Muscle of leg (tissue), 3 donors: ENCODE measurements at regions not wholly inside any gene's neighbourhood (a gene's known extent, or its start where the extent isn't known, plus 50 kb on each side); places are given as distances from the start of the nearest gene placed in this dataset.

Experiments used
- DNase-seq: peaks from one replicate; pipeline ENCODE4 v3.0.0; 2013
- H3K27ac ChIP-seq: one replicate; pipeline ENCODE4 v1.5.1; 2013; ENCODE audit warnings: mild to moderate bottlenecking, low read length, control low read depth
- H3K27me3 ChIP-seq: one replicate; pipeline ENCODE4 v1.6.1; 2013; ENCODE audit warnings: low read length; ENCODE audit not compliant: control insufficient read depth, insufficient read depth
- H3K36me3 ChIP-seq: one replicate; pipeline ENCODE4 v1.6.1; 2013; ENCODE audit warnings: low read length; ENCODE audit not compliant: control insufficient read depth, insufficient read depth
- H3K4me1 ChIP-seq: one replicate; pipeline ENCODE4 v1.6.1; 2013; ENCODE audit warnings: low read length; ENCODE audit not compliant: control insufficient read depth, insufficient read depth
- H3K4me3 ChIP-seq: one replicate; pipeline ENCODE4 v1.5.1; 2013; ENCODE audit warnings: low read length, control low read depth
- H3K9me3 ChIP-seq: replicated peaks from 2 replicates; pipeline ENCODE4 v1.6.1; 2013; ENCODE audit warnings: low read depth, low read length; ENCODE audit not compliant: control insufficient read depth
- WGBS: methylation state at CpG from one replicate; pipeline ENCODE4 v1.1.5; 2013; ENCODE audit warnings: missing lambda C conversion rate; ENCODE audit not compliant: insufficient coverage; 5-methylcytosine and 5-hydroxymethylcytosine counted together

DNA sequence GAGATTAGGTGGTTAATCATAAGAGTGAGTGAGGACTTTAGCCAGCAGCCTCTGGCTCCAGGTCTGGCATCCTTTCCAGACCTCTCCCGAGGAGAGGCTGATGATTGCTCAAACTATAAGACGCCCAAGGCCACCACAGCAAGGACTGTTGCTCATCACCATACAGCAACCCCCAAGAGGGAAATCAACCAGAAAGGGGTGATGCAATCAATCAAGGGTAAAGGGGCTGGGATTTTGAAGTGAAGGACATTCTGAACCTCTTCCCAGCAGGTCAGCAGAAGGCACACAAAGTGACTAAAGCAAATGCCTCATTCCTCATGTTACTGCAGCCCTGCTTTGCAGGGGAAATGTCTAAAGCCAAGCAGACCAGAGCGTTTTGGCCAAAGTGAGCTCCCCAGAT lies 247.3 kb upstream of the IGF1R start:
- WGBS = 57% methylated on average over 1 of the region's 3 CpGs
- Histone ChIP-seq H3K9me3 (no peaks in the 10 kb centered on the region), H3K27ac (no peak overlapping the region), H3K4me1 (peaks cover 2% of the 10 kb centered on the region), H3K27me3 (peaks cover 3% of the 10 kb centered on the region), H3K4me3 (no peak overlapping the region), H3K36me3 (no peaks in the 10 kb centered on the region)
- no peak for DNase-seq

DNA sequence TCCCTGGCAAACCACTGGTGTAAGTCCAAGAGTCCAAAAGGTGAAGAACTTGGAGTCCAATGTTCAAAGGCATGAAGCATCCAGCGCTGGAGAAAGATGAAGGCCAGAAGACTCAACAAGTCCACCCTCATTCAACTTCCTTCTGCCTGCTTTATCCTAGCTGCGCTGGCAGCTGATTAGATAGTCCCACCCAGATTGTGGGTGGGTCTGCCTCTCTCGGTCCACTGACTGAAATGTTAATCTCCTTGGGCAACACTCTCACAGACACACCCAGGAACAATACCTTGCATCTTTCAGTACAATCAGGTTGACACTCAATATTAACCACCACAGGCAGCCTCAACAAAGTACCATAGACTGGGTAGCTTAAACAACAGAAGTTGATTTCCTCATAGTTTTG lies 245.9 kb upstream of the IGF1R start:
- H3K9me3 ChIP-seq = no peaks in the 10 kb centered on the region
- H3K27me3 ChIP-seq = peaks cover 3% of the 10 kb centered on the region
- 73% methylated on average over 2 of the region's 3 CpGs for WGBS
- H3K27ac ChIP-seq = no peak overlapping the region
- DNase-seq = no peak
- no peaks in the 10 kb centered on the region for H3K4me1 ChIP-seq
- no peaks in the 10 kb centered on the region for H3K36me3 ChIP-seq
- no peak overlapping the region for H3K4me3 ChIP-seq

DNA sequence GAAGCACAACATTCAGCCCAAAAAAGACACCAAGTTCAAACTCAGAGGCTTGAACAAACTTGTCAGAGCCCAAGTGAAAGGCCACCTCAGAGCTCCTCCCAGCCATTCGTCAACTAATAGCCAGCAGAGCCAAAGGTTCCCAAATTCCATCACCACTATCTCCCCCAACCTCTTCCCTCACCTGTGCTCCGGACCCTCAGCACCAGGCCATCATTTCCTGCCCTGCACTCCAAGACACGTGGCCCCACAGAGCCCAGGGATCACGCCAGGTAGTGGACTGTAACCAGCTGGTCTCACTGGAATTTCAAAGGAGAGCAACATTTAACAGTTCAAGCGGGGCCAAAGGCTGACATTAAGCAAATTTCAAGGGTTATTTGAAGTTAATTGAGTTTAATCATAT lies 245.2 kb upstream of the IGF1R start:
- H3K4me3 ChIP-seq = no peak overlapping the region
- WGBS = 70% methylated on average over 3 of the region's 5 CpGs

DNA sequence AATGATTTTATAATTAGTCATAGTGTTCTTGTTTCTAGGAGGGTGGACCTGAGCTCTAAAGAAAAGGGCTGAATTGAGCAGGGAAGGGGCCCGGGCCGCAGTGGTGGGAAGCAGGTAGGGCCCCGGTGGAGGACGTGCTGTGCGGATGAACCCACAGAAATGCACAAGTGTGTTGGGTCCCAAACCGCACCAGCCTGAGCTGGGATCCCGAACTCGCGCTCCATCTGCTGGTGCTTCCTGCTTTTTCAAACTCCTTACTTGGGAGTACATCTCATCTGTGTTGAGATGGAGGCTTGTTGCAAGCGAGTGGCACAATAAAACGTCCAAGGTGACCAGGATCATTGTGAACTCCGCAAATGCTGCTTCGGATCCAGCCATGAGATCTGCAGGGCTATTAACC lies 244.8 kb upstream of the IGF1R start:
- H3K4me3 ChIP-seq = no peak overlapping the region
- H3K9me3 ChIP-seq = no peaks in the 10 kb centered on the region
- H3K36me3 ChIP-seq = no peaks in the 10 kb centered on the region
- DNase-seq = no peak
- WGBS = 93% methylated on average over 13 of the region's 13 CpGs
- peaks cover 3% of the 10 kb centered on the region for H3K27me3 ChIP-seq
- H3K27ac ChIP-seq = no peak overlapping the region
- no peaks in the 10 kb centered on the region for H3K4me1 ChIP-seq

More for the DNA sequence above, 245.2 kb upstream of the IGF1R start:
- Histone ChIP-seq H3K4me1 (no peaks in the 10 kb centered on the region), H3K36me3 (no peaks in the 10 kb centered on the region), H3K27ac (no peak overlapping the region), H3K9me3 (no peaks in the 10 kb centered on the region), H3K27me3 (peaks cover 3% of the 10 kb centered on the region)
- DNase-seq = no peak

DNA sequence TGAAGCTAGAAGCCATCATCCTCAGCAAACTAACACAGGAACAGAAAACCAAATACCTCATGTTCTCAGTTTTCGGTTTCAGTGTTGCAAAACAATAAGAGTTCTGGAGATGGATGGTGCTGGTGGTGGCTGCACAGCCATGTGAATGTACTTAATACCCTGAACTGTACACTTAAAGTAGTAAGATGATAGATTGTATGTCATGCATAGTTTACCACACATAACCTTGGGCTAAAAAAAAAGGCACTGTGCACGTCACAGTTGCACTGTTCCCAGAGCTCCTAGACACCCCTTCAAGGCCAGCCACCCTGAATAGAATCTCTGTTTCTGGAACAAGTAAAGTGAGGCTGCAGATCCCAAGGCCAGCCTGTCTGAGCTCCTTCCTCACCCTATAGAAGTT lies 243.3 kb upstream of the IGF1R start:
- no peak for DNase-seq
- H3K4me3 ChIP-seq = no peak overlapping the region
- WGBS = no CpG with 5 or more reads among the region's 2 CpGs
- no peaks in the 10 kb centered on the region for H3K9me3 ChIP-seq
- no peaks in the 10 kb centered on the region for H3K27me3 ChIP-seq
- H3K36me3 ChIP-seq = no peaks in the 10 kb centered on the region
- no peak overlapping the region for H3K27ac ChIP-seq
- H3K4me1 ChIP-seq = no peaks in the 10 kb centered on the region

DNA sequence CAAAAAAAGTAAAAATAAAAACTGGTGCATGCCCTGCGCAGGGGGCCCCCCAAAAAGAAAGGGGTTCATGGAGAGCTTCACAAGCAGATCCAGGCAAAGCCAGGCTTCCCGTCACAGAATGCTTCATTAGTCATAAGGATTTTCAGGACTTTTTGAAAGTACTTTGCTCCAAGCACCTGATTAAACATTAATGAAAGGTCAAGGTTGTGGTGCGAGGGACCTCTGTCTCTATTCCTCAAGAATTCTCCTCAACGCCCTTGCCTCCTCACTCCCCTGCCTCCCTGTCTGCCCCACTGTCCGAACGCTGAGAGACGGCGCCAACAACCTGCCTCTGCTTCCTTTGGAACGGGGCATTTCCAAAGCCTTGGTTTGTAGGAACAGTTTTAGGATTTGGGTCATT lies 240.1 kb upstream of the IGF1R start:
- DNase-seq = no peak
- Histone ChIP-seq H3K4me1 (no peaks in the 10 kb centered on the region), H3K4me3 (no peak overlapping the region), H3K27me3 (no peaks in the 10 kb centered on the region), H3K27ac (no peak overlapping the region), H3K9me3 (no peaks in the 10 kb centered on the region), H3K36me3 (no peaks in the 10 kb centered on the region)
- 75% methylated on average over 1 of the region's 9 CpGs for WGBS

DNA sequence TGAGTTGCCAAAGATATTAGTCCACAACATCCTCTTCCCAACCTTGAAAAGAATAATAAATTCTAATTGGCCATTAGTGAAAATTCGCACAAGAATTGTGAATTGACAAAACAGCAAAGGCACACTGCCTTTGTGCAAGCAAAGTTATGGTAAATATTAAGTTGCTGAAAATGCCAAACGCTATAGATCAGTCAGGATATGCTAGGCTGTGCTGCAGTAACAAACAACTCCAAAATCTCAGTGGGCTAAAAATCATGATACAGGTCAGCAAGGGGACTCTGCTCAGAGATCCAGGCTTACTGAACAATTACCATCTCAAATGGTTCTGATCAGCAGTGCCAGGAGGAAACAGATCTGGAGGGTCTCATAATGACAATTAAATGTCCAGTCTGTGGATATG lies 238.0 kb upstream of the IGF1R start:
- Histone ChIP-seq H3K4me1 (no peaks in the 10 kb centered on the region), H3K9me3 (no peaks in the 10 kb centered on the region), H3K36me3 (no peaks in the 10 kb centered on the region), H3K27ac (no peak overlapping the region), H3K27me3 (no peaks in the 10 kb centered on the region), H3K4me3 (no peak overlapping the region)
- no peak for DNase-seq
- WGBS = no CpG with 5 or more reads among the region's 2 CpGs

DNA sequence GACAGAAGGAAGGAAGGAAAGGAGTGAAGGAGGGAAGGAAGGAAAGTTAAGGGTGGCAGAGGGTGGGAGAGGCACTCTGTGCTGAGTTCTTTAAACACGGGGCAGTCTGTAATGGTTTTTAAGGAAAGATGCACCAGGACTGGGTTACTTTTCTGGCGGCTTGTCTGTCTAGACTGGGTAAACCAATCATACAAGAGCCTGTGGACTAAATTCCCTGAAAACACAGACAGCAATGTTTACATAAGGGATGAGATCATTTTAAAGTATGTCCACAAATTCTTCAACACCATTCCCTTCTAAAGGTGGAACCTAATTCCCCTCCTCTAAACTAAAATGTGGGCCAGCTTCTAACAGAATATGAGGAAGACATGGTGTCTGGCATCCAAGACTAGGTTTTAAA lies 235.5 kb upstream of the IGF1R start:
- Histone ChIP-seq H3K36me3 (no peaks in the 10 kb centered on the region), H3K4me1 (peaks cover 2% of the 10 kb centered on the region), H3K27ac (no peak overlapping the region), H3K9me3 (no peaks in the 10 kb centered on the region), H3K4me3 (no peak overlapping the region), H3K27me3 (peaks cover 6% of the 10 kb centered on the region)
- 100% methylated on average over 1 of the region's 2 CpGs for WGBS
- no peak for DNase-seq

DNA sequence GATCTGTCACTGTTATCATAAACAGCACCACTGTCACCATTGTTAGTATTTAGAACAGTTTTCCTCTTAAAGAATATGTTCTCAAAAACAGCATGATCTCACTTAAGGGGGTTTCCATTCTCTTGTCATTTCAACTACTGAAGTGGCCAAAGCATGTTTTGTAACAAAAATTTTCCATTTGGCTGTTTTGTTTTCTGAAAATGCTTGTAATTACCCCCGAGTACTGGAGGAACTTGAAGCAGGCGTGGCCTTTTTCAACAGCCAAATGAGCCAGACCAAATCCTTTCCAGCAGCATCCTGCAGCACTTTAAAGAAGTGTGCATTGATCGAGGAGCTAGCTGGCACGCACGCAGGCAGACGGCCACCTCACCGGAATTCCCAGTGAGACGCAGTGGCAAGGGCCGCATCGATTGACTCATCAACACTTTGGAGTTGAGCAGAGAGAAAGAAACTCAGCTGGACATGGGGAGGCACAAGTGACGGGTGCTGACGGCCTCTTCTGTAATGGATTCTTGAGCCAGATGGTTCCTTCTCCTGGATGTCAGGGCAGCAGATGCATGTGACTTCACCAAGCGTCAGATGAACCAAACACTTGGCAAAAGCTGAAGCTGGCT lies 234.3 kb upstream of the IGF1R start:
- peaks cover 2% of the 10 kb centered on the region for H3K4me1 ChIP-seq
- no peak overlapping the region for H3K4me3 ChIP-seq
- peaks cover 9% of the 10 kb centered on the region for H3K27me3 ChIP-seq
- no peak overlapping the region for H3K27ac ChIP-seq
- peak; percentile 76 for DNase-seq
- 67% methylated on average over 13 of the region's 13 CpGs for WGBS
- H3K36me3 ChIP-seq = no peaks in the 10 kb centered on the region
- no peaks in the 10 kb centered on the region for H3K9me3 ChIP-seq

DNA sequence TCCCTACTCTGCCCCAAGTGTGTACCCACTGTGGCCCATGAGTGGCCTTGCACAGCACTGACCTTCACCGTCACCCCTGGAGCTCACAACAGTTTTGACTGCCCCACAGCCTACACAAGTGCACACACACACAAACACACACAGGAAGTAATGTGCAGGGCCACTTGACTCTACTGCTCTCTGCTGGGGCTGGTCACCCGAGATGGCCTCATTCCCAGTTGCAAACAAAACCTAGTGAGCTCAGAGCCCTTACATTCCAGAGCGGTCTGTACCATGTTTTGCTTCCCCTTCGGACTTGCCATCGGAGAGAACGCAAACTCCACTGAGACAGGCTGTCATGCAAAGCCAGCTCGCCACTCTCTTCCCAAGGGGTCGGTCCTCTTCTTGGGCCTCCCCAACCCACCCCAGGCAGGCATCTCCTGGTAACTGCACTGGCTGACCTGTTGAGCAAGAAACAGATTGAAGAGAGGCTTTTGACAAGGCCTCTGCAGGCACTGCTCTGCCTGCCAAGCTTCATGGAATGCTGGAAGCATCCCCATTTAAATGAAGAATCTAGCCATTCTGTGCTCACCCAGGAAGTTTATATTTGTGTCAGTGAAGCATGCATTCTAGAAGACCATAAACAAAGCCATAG lies 232.0 kb upstream of the IGF1R start:
- Histone ChIP-seq H3K36me3 (no peaks in the 10 kb centered on the region), H3K9me3 (no peaks in the 10 kb centered on the region), H3K27ac (no peak overlapping the region), H3K27me3 (peaks cover 30% of the 10 kb centered on the region), H3K4me3 (no peak overlapping the region), H3K4me1 (peaks cover 13% of the 10 kb centered on the region)
- no peak for DNase-seq
- WGBS = 76% methylated on average over 8 of the region's 8 CpGs

DNA sequence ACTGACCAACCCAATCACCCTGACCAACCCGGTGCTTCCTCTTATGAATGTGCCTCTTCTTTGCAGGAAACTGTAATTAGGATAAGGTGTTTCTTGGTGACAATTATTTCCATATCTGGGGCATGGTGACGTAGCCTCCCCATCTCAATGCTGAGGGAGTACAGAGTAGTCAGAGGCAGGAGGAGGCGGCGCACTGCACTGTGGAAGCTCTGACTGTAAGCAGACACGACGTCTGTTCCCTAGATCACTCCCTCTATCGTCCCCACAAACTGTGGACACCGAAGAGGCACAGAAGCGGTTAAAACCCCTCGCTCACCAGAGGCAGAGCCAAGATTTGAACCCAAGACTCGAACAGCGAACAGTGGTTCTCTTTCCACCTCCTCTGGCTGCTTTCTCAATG lies 231.0 kb upstream of the IGF1R start:
- peaks cover 40% of the 10 kb centered on the region for H3K27me3 ChIP-seq
- H3K4me1 ChIP-seq = peaks cover 19% of the 10 kb centered on the region
- no peak overlapping the region for H3K4me3 ChIP-seq
- 76% methylated on average over 8 of the region's 12 CpGs for WGBS
- no peak for DNase-seq
- no peaks in the 10 kb centered on the region for H3K36me3 ChIP-seq
- no peaks in the 10 kb centered on the region for H3K9me3 ChIP-seq
- H3K27ac ChIP-seq = no peak overlapping the region
